Upper lobe of left lung (tissue), 6 donors: ENCODE measurements at regions not wholly inside any gene's neighbourhood (a gene's known extent, or its start where the extent isn't known, plus 50 kb on each side); places are given as distances from the start of the nearest gene placed in this dataset.

ENCODE experiments used
- ATAC-seq, 2 donors: fragments of 200-7000 bp; cut with Tn5 transposase; one replicate each; pipeline ENCODE4 v1.9.1; 2022; ENCODE audit warnings: mild to moderate bottlenecking in 2 of 2, moderate library complexity in 2 of 2; ENCODE audit not compliant: low FRiP score in 2 of 2
- DNase-seq, 2 donors: peaks; one replicate each; pipeline ENCODE4 v3.0.0-alpha.2; 2019 to 2020
- H3K27ac ChIP-seq, 4 donors: fragments of 200-600 bp; sonication (generic); one replicate each; pipeline ENCODE4 v1.5.1; 2016 to 2019
- H3K27me3 ChIP-seq, 4 donors: fragments of 200-600 bp; sonication (generic); one replicate each; pipeline ENCODE4 v1.5.1; 2017 to 2019
- H3K36me3 ChIP-seq, 4 donors: fragments of 200-600 bp; sonication (generic); one replicate each; pipeline ENCODE4 v1.5.1; 2016 to 2019
- H3K4me1 ChIP-seq, 4 donors: fragments of 200-600 bp; sonication (generic); one replicate each; pipeline ENCODE4 v1.5.1; 2018 to 2019
- H3K4me3 ChIP-seq, 4 donors: fragments of 200-600 bp; sonication (generic); one replicate each; pipeline ENCODE4 v1.5.1; 2017 to 2019; ENCODE audit warnings: mild to moderate bottlenecking in 2 of 4, moderate library complexity in 1 of 4
- H3K9me3 ChIP-seq, 4 donors: fragments of 200-600 bp; sonication (generic); one replicate each; pipeline ENCODE4 v1.5.1; 2018 to 2019
- EP300 ChIP-seq, 4 donors: sonication (generic); formaldehyde crosslinking; IDR thresholded peaks; one replicate each; pipeline ENCODE4 v1.5.1; 2017; ENCODE audit warnings: antibody characterized with exemption in 4 of 4, control low read depth in 2 of 4
- POLR2A ChIP-seq, 4 donors: fragments of 450-650 bp; IDR thresholded peaks; one replicate each; pipeline ENCODE4 v1.5.1; 2016 to 2017; ENCODE audit warnings: antibody characterized with exemption in 4 of 4, mild to moderate bottlenecking in 2 of 4
- POLR2AphosphoS5 ChIP-seq, 2 donors: sonication (generic); formaldehyde crosslinking; IDR thresholded peaks; one replicate each; pipeline ENCODE4 v1.5.1; 2017; ENCODE audit warnings: antibody characterized with exemption in 2 of 2
- WGBS, 2 donors: methylation state at CpG; one replicate each; pipeline ENCODE4 v1.1.5; 2017 to 2018; 5-methylcytosine and 5-hydroxymethylcytosine counted together
- TF ChIP-seq, protein P1 (sequence below), 6 experiments: fragments of 450-650 bp in 4 of 6; fragments of 200-600 bp in 2 of 6; sonication (generic) in 2 of 6; IDR thresholded peaks; one replicate each; pipeline ENCODE4 v1.5.1; 2016 to 2019; ENCODE audit warnings: antibody characterized with exemption in 6 of 6
- donor health status: DM: no; HTN: no; CAD: no; lungs with moderate emphysema.
- donor health status: DM: no; HTN: yes; CAD: no; lungs with severe emphysema.

DNA sequence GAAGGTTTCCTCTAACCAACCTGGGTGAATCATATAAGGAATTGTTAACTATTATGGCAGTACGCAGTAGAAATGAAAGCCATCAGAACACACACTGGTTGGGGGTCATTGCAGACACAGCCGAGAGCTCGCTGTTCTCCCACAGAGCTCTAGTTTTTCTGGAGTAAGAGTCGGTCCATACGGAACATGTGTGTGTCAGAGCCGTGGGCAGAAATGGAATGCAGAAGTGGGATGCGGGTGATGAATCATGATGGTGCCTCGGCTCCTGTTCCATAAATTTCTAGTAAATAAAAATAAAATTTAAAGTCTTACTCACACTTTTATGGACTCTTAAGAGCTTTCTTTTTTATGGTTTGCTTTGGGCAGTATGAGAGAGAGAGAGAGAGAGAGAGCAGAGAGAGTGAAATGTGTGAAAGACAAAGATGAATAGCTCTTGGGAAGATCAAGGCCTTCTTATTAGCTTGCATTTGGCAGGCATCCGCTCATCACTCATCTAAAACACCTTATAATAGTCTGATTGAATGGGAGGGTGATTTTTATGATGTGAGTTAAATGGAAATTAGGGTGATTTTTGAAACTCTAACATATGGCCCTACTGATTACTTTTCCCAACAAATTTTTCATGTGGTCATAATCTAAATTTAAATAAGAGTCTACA is 98.8 kb upstream of the PFKP start:
- TF ChIP-seq POLR2AphosphoS5 (IDR thresholded peaks at IDR 0.05) (no peak), EP300 (IDR thresholded peaks at IDR 0.05) (no peak), POLR2A (IDR thresholded peaks at IDR 0.05) (no peak)
- TF ChIP-seq, protein P1, sequence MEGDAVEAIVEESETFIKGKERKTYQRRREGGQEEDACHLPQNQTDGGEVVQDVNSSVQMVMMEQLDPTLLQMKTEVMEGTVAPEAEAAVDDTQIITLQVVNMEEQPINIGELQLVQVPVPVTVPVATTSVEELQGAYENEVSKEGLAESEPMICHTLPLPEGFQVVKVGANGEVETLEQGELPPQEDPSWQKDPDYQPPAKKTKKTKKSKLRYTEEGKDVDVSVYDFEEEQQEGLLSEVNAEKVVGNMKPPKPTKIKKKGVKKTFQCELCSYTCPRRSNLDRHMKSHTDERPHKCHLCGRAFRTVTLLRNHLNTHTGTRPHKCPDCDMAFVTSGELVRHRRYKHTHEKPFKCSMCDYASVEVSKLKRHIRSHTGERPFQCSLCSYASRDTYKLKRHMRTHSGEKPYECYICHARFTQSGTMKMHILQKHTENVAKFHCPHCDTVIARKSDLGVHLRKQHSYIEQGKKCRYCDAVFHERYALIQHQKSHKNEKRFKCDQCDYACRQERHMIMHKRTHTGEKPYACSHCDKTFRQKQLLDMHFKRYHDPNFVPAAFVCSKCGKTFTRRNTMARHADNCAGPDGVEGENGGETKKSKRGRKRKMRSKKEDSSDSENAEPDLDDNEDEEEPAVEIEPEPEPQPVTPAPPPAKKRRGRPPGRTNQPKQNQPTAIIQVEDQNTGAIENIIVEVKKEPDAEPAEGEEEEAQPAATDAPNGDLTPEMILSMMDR (IDR thresholded peaks at IDR 0.05): no peak
- H3K27ac ChIP-seq: no peak overlapping the region
- ATAC-seq: no peak
- no peaks in the 10 kb centered on the region for H3K27me3 ChIP-seq
- no peak for DNase-seq
- H3K4me3 ChIP-seq: no peak overlapping the region
- 83% methylated on average over 9 of the region's 9 CpGs for WGBS, 2 donors
- no peaks in the 10 kb centered on the region for H3K9me3 ChIP-seq
- H3K36me3 ChIP-seq: no peaks in the 10 kb centered on the region
- H3K4me1 ChIP-seq: no peaks in the 10 kb centered on the region

DNA sequence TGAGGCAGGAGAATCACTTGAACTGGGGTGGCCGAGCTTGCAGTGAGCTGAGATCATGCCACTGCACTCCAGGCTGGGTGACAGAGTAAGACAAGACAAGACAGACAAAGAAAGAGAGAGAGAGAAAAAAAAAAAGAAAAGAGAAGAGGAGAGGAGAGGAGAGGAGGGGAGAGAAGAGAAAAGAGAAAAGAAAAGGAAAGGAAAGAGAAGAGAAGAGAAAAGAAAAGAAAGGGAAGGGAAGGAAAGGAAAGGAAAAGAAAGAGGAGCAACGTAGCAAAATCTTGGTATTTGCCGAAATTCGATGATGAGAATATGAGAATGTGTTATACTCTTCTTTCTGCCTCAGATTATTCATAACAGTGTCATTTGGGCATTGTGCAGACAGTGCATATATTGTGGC is 101.2 kb upstream of the PFKP start:
- no peaks in the 10 kb centered on the region for H3K4me1 ChIP-seq
- DNase-seq (no peak), ATAC-seq (no peak)
- 57 to 62% methylated on average over 4 of the region's 4 CpGs for WGBS, 2 donors
- H3K36me3 ChIP-seq: no peaks in the 10 kb centered on the region
- no peaks in the 10 kb centered on the region for H3K27me3 ChIP-seq
- H3K27ac ChIP-seq: no peak overlapping the region
- TF ChIP-seq, protein P1 (IDR thresholded peaks at IDR 0.05): no peak
- TF ChIP-seq EP300 (IDR thresholded peaks at IDR 0.05) (no peak), POLR2AphosphoS5 (IDR thresholded peaks at IDR 0.05) (no peak), POLR2A (IDR thresholded peaks at IDR 0.05) (no peak)
- no peak overlapping the region for H3K4me3 ChIP-seq
- no peaks in the 10 kb centered on the region for H3K9me3 ChIP-seq

DNA sequence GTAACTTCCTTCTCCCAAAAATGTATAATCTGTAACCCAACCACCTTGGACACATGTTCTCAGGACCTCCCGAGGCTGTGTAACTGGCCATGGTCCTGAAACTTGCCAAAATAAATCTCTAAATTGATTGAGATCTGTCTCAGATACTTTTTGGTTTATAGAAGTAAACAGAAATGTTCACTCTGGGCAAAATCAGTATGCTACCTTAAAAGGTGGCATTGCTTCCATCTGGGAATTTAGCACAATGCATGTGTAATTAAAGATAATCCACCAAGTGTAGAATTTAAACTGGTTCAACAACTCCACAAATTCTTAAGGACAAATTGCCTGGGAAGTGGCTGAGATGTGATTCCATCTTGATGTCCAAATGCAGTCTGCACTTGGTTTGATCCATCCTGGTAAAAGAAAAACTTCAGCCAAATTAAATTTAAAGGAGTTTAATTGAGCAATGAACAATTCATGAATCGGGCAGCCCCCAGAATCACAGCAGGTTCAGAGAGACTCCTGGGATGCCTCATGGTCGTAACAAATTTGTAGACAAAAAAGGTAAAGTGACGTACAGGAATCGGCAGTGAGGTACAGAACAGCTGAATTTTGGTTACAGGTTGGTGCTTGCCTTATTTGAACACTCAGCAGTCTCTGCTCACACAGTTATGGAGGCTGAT is 102.6 kb upstream of the PFKP start:
- ATAC-seq: no peak
- TF ChIP-seq, protein P1 (IDR thresholded peaks at IDR 0.05): no peak
- Histone ChIP-seq H3K36me3 (no peaks in the 10 kb centered on the region), H3K27me3 (no peaks in the 10 kb centered on the region), H3K4me3 (no peak overlapping the region), H3K27ac (no peak overlapping the region), H3K9me3 (no peaks in the 10 kb centered on the region), H3K4me1 (no peaks in the 10 kb centered on the region)
- WGBS, 2 donors: 80 to 81% methylated on average over 5 of the region's 5 CpGs
- no peak for DNase-seq

DNA sequence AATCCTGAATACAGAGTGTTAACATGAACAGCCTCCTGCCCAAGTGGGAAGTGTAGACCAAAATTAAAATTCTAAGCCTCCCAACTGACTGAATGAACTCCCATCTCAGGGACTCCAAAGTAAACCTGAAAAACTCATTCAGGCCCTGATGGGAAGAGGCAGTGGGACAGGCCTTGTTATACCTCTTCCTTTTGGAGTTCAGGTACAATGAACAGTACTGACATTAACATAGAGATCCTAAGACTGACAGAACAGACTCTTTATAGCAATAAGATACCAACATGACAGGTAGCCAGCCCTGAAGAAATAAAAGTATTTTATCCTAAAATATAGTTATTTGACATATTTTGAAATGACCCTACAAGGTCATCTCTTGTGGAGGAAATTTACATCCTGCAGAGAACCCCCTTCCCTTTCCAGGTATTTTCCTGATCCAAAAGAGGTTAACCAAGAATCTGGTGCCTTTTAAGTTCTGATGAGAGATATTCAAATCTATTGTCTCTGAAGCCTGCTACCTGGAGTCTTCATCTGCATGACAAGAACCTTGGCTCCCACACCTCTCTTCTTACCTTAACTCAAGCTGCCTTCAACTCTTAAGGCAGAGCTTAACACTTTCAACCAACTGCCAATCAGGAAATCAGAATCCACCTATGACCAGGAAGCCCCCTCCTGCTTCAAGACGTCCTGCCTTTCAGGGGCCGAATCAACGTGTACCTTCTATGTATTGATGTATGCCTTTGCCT is 103.3 kb upstream of the PFKP start:
- no peaks in the 10 kb centered on the region for H3K4me1 ChIP-seq
- H3K4me3 ChIP-seq: no peak overlapping the region
- H3K36me3 ChIP-seq: no peaks in the 10 kb centered on the region
- DNase-seq (no peak), ATAC-seq (no peak)
- no peaks in the 10 kb centered on the region for H3K9me3 ChIP-seq
- H3K27me3 ChIP-seq: no peaks in the 10 kb centered on the region
- TF ChIP-seq EP300 (IDR thresholded peaks at IDR 0.05) (no peak), POLR2A (IDR thresholded peaks at IDR 0.05) (no peak), POLR2AphosphoS5 (IDR thresholded peaks at IDR 0.05) (no peak)
- TF ChIP-seq, protein P1 (IDR thresholded peaks at IDR 0.05): no peak
- 28 to 34% methylated on average over 3 of the region's 3 CpGs for WGBS, 2 donors
- H3K27ac ChIP-seq: no peak overlapping the region
